ENCODE measurements at regions not wholly inside any gene's neighbourhood (a gene's known extent, or its start where the extent isn't known, plus 50 kb on each side); places are given as distances from the start of the nearest gene placed in this dataset.

GRCh38 chr2:16568998-16569784 is 96.4 kb downstream of the CYRIA start:
- no peaks in the 10 kb centered on the region for H3K4me1 ChIP-seq
- H3K27me3 ChIP-seq = no peaks in the 10 kb centered on the region
- no peaks in the 10 kb centered on the region for H3K36me3 ChIP-seq (ENCODE audit: low read depth, missing control alignments)
- H3K27ac ChIP-seq = no peak overlapping the region
- H3K9me3 ChIP-seq = no peaks in the 10 kb centered on the region
- 91 to 94% methylated on average over 4 of the region's 4 CpGs for WGBS, 2 donors
- TF ChIP-seq CTCF (IDR thresholded peaks at IDR 0.05) (no peak), POLR2A (IDR thresholded peaks at IDR 0.05) (no peak)
- intact Hi-C loops (cut with DNase I; ENCODE audit: low total_unique reads) = no loop called here
- no peak overlapping the region for H3K4me3 ChIP-seq
- DNase-seq = no peak

- WGBS, 2 donors = 73 to 79% methylated on average over 4 of the region's 4 CpGs
Observed at GRCh38 chr2:16566701-16567100, 98.9 kb downstream of the CYRIA start.

GRCh38 chr2:16565481-16565880 is 100.2 kb downstream of the CYRIA start:
- DNase-seq = no peak
- no peaks in the 10 kb centered on the region for H3K27me3 ChIP-seq
- no peaks in the 10 kb centered on the region for H3K4me1 ChIP-seq
- H3K4me3 ChIP-seq = no peak overlapping the region
- WGBS, 2 donors = 92% methylated on average over 8 of the region's 8 CpGs
- no peaks in the 10 kb centered on the region for H3K36me3 ChIP-seq (ENCODE audit: low read depth, missing control alignments)
- intact Hi-C loops (cut with DNase I; ENCODE audit: low total_unique reads) = no loop called here
- no peaks in the 10 kb centered on the region for H3K9me3 ChIP-seq
- no peak for TF ChIP-seq POLR2A (IDR thresholded peaks at IDR 0.05)
- no peak for TF ChIP-seq CTCF (IDR thresholded peaks at IDR 0.05)
- no peak overlapping the region for H3K27ac ChIP-seq

More at GRCh38 chr2:16566701-16567100, 98.9 kb downstream of the CYRIA start:
- Histone ChIP-seq H3K27me3 (no peaks in the 10 kb centered on the region), H3K4me3 (no peak overlapping the region), H3K27ac (no peak overlapping the region), H3K9me3 (no peaks in the 10 kb centered on the region), H3K4me1 (no peaks in the 10 kb centered on the region), H3K36me3 (ENCODE audit: low read depth, missing control alignments) (no peaks in the 10 kb centered on the region)
- no peak for DNase-seq
- intact Hi-C loops (cut with DNase I; ENCODE audit: low total_unique reads) = no loop called here
- TF ChIP-seq POLR2A (IDR thresholded peaks at IDR 0.05) (no peak), CTCF (IDR thresholded peaks at IDR 0.05) (no peak)

- Histone ChIP-seq H3K36me3 (ENCODE audit: low read depth, missing control alignments) (no peaks in the 10 kb centered on the region), H3K27ac (no peak overlapping the region), H3K4me3 (no peak overlapping the region), H3K27me3 (no peaks in the 10 kb centered on the region), H3K9me3 (no peaks in the 10 kb centered on the region), H3K4me1 (no peaks in the 10 kb centered on the region)
- intact Hi-C loops (cut with DNase I; ENCODE audit: low total_unique reads) = no loop called here
- TF ChIP-seq POLR2A (IDR thresholded peaks at IDR 0.05) = no peak
- TF ChIP-seq CTCF (IDR thresholded peaks at IDR 0.05) = no peak
- DNase-seq = no peak
- 96 to 97% methylated on average over 3 of the region's 3 CpGs for WGBS, 2 donors
Observed at GRCh38 chr2:16561676-16562075, 104.0 kb downstream of the CYRIA start.

GRCh38 chr2:16561251-16561650 is 104.4 kb downstream of the CYRIA start:
- Histone ChIP-seq H3K4me1 (no peaks in the 10 kb centered on the region), H3K36me3 (ENCODE audit: low read depth, missing control alignments) (no peaks in the 10 kb centered on the region), H3K27me3 (no peaks in the 10 kb centered on the region), H3K4me3 (no peak overlapping the region), H3K27ac (no peak overlapping the region), H3K9me3 (no peaks in the 10 kb centered on the region)
- intact Hi-C loops (cut with DNase I; ENCODE audit: low total_unique reads) = no loop called here
- DNase-seq = no peak
- TF ChIP-seq POLR2A (IDR thresholded peaks at IDR 0.05) = no peak
- TF ChIP-seq CTCF (IDR thresholded peaks at IDR 0.05) = no peak
- WGBS, 2 donors = 71 to 81% methylated on average over 6 of the region's 6 CpGs
